CD4-positive, alpha-beta memory T cell (primary cell): ENCODE measurements at regions not wholly inside any gene's neighbourhood (a gene's known extent, or its start where the extent isn't known, plus 50 kb on each side); places are given as distances from the start of the nearest gene placed in this dataset.

Experiments used
- CTCF ChIA-PET: fragments of 350-600 bp; sonication (Branson Sonifier 250); formaldehyde crosslinking; loops from one replicate; lab custom pipeline; 2021; ENCODE audit warnings: inconsistent platforms; ENCODE audit not compliant: partially characterized antibody; lab: Charles Lee
- POLR2A ChIA-PET: fragments of 350-600 bp; sonication (Branson Sonifier 250); formaldehyde crosslinking; loops from one replicate; lab custom pipeline; 2021; ENCODE audit not compliant: partially characterized antibody; lab: Charles Lee
- DNase-seq, 5 donors: peaks; one replicate each; pipeline versions ENCODE4 v3.0.0 to v3.0.0-alpha.2; 2020 to 2022; ENCODE audit warnings: mixed read lengths in 1 of 5
- H3K27ac ChIP-seq: one replicate; pipeline ENCODE4 v1.7.0; 2013; ENCODE audit warnings: low read depth, low read length
- H3K27me3 ChIP-seq: 2 replicates; pipeline ENCODE4 v1.7.0; 2013; ENCODE audit warnings: mild to moderate bottlenecking, low read length, moderate library complexity; ENCODE audit not compliant: insufficient read depth
- H3K36me3 ChIP-seq: 2 replicates; pipeline ENCODE4 v1.7.0; 2013; ENCODE audit warnings: mild to moderate bottlenecking, low read length, moderate library complexity; ENCODE audit not compliant: insufficient read depth
- H3K4me1 ChIP-seq: 2 replicates; pipeline ENCODE4 v1.7.0; 2013; ENCODE audit warnings: mild to moderate bottlenecking, low read length, moderate library complexity; ENCODE audit not compliant: insufficient read depth
- H3K4me3 ChIP-seq, 2 donors: one replicate each; pipeline ENCODE4 v1.7.0; 2013; ENCODE audit warnings: low read length in 2 of 2, mild to moderate bottlenecking in 1 of 2
- H3K9me3 ChIP-seq, 2 donors: one replicate each; pipeline ENCODE4 v1.7.0; 2013; ENCODE audit warnings: low read length in 2 of 2, control low read depth in 1 of 2; ENCODE audit not compliant: control insufficient read depth in 1 of 2
- H3K27ac Mint-ChIP-seq, 7 donors: one replicate each; pipeline ENCODE4 v1.8.0; 2020 to 2021; ENCODE audit warnings: mixed read lengths in 7 of 7, mild to moderate bottlenecking in 6 of 7, inconsistent platforms in 3 of 7, moderate library complexity in 3 of 7
- H3K27me3 Mint-ChIP-seq, 2 donors: one replicate each; pipeline ENCODE4 v1.8.0; 2020 to 2021; ENCODE audit warnings: mixed read lengths in 2 of 2
- H3K36me3 Mint-ChIP-seq, 2 donors: one replicate each; pipeline ENCODE4 v1.8.0; 2020 to 2021; ENCODE audit warnings: mixed read lengths in 2 of 2, inconsistent platforms in 1 of 2, mild to moderate bottlenecking in 1 of 2
- H3K4me1 Mint-ChIP-seq, 4 donors: one replicate each; pipeline ENCODE4 v1.8.0; 2020 to 2021; ENCODE audit warnings: mixed read lengths in 4 of 4, mild to moderate bottlenecking in 1 of 4
- H3K4me3 Mint-ChIP-seq, 8 donors: one replicate each; pipeline ENCODE4 v1.8.0; 2020 to 2021; ENCODE audit warnings: mixed read lengths in 8 of 8, mild to moderate bottlenecking in 7 of 8, moderate library complexity in 6 of 8, inconsistent platforms in 3 of 8
- H3K9me3 Mint-ChIP-seq, 8 donors: one replicate each; pipeline ENCODE4 v1.8.0; 2020 to 2021; ENCODE audit warnings: mixed read lengths in 8 of 8, mild to moderate bottlenecking in 5 of 8, inconsistent platforms in 3 of 8, moderate library complexity in 1 of 8
- intact Hi-C: fragments of 100-400 bp; cut with micrococcal nuclease; formaldehyde crosslinking; loops from one replicate; pipeline ENCODE4 v1.15.1; 2023

DNA sequence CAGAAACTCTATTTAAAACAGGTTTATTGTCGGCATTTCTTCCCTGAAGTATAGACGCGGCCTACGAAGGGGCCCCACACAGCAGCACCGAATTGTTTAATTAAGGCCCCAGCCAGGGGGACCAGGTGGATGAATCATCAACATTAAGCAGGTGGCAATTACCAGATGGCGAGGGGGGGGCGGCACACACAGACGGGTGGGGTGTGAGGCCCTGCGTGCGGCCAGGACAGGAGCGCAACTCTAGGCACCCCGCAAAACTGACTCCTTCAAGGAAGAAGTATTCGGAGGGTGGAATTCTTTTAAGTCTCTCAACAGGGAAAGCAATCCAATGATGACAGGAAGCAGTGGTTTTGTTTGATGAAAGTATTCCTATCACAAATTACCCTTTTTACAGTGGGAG lies 830.4 kb downstream of the GALR1 start:
- no peaks in the 10 kb centered on the region for H3K27me3 ChIP-seq
- CTCF ChIA-PET = no interaction called here
- H3K4me1 ChIP-seq = no peaks in the 10 kb centered on the region
- Mint-ChIP-seq H3K4me1 (no peaks in the 10 kb centered on the region), H3K4me3 (no peak overlapping the region), H3K36me3 (no peaks in the 10 kb centered on the region), H3K27ac (no peak overlapping the region), H3K9me3 (peaks cover 0 to 4% (median 0%) of the 10 kb centered on the region in 8 donors), H3K27me3 (no peaks in the 10 kb centered on the region)
- intact Hi-C loops = no loop called here
- H3K36me3 ChIP-seq = no peaks in the 10 kb centered on the region
- no peak for DNase-seq
- POLR2A ChIA-PET = no interaction called here
- H3K9me3 ChIP-seq = no peaks in the 10 kb centered on the region
- H3K27ac ChIP-seq = no peak overlapping the region
- H3K4me3 ChIP-seq = no peak overlapping the region

GRCh38 chr18:78080761-78081160 lies 831.1 kb downstream of the GALR1 start:
- Mint-ChIP-seq H3K27me3 (no peaks in the 10 kb centered on the region), H3K4me3 (no peak overlapping the region), H3K27ac (no peak overlapping the region), H3K4me1 (no peaks in the 10 kb centered on the region), H3K9me3 (peaks cover 0 to 4% (median 0%) of the 10 kb centered on the region in 8 donors), H3K36me3 (no peaks in the 10 kb centered on the region)
- Histone ChIP-seq H3K9me3 (no peaks in the 10 kb centered on the region), H3K27ac (no peak overlapping the region), H3K4me3 (no peak overlapping the region), H3K4me1 (no peaks in the 10 kb centered on the region), H3K27me3 (no peaks in the 10 kb centered on the region), H3K36me3 (no peaks in the 10 kb centered on the region)
- intact Hi-C loops = no loop called here
- CTCF ChIA-PET = no interaction called here
- POLR2A ChIA-PET = no interaction called here
- no peak for DNase-seq

GRCh38 chr18:78082816-78083215 lies 833.2 kb downstream of the GALR1 start:
- Histone ChIP-seq H3K4me1 (no peaks in the 10 kb centered on the region), H3K27me3 (no peaks in the 10 kb centered on the region), H3K4me3 (no peak overlapping the region), H3K27ac (no peak overlapping the region), H3K9me3 (no peaks in the 10 kb centered on the region), H3K36me3 (no peaks in the 10 kb centered on the region)
- Mint-ChIP-seq H3K27me3 (no peaks in the 10 kb centered on the region), H3K36me3 (no peaks in the 10 kb centered on the region), H3K27ac (no peak overlapping the region), H3K4me1 (no peaks in the 10 kb centered on the region), H3K4me3 (no peak overlapping the region), H3K9me3 (peaks cover 0 to 7% (median 0%) of the 10 kb centered on the region in 8 donors)
- intact Hi-C loops = no loop called here
- ChIA-PET POLR2A (no interaction called here), CTCF (no interaction called here)
- DNase-seq = no peak

- H3K27me3 ChIP-seq = no peaks in the 10 kb centered on the region
- H3K9me3 ChIP-seq = no peaks in the 10 kb centered on the region
- POLR2A ChIA-PET = no interaction called here
- no peak for DNase-seq
- Mint-ChIP-seq H3K9me3 (peaks cover 0 to 7% (median 0%) of the 10 kb centered on the region in 8 donors), H3K4me1 (no peaks in the 10 kb centered on the region), H3K4me3 (no peak overlapping the region), H3K27ac (no peak overlapping the region), H3K36me3 (no peaks in the 10 kb centered on the region), H3K27me3 (no peaks in the 10 kb centered on the region)
- CTCF ChIA-PET = no interaction called here
- no peaks in the 10 kb centered on the region for H3K4me1 ChIP-seq
- H3K4me3 ChIP-seq = no peak overlapping the region
- intact Hi-C loops = no loop called here
- no peak overlapping the region for H3K27ac ChIP-seq
- no peaks in the 10 kb centered on the region for H3K36me3 ChIP-seq
Measured at GRCh38 chr18:78085241-78086185, 835.9 kb downstream of the GALR1 start.

GRCh38 chr18:78086931-78087330 lies 837.3 kb downstream of the GALR1 start:
- no peak for DNase-seq
- H3K4me3 ChIP-seq = no peak overlapping the region
- CTCF ChIA-PET = no interaction called here
- intact Hi-C loops = no loop called here
- H3K4me1 ChIP-seq = no peaks in the 10 kb centered on the region
- Mint-ChIP-seq H3K27me3 (no peaks in the 10 kb centered on the region), H3K27ac (no peak overlapping the region), H3K4me1 (no peaks in the 10 kb centered on the region), H3K36me3 (no peaks in the 10 kb centered on the region), H3K4me3 (no peak overlapping the region), H3K9me3 (peaks cover 0 to 7% (median 0%) of the 10 kb centered on the region in 8 donors)
- no peaks in the 10 kb centered on the region for H3K36me3 ChIP-seq
- H3K9me3 ChIP-seq = no peaks in the 10 kb centered on the region
- H3K27ac ChIP-seq = no peak overlapping the region
- no peaks in the 10 kb centered on the region for H3K27me3 ChIP-seq
- POLR2A ChIA-PET = no interaction called here

GRCh38 chr18:78087338-78087737 lies 837.7 kb downstream of the GALR1 start:
- no peaks in the 10 kb centered on the region for H3K4me1 Mint-ChIP-seq
- no peaks in the 10 kb centered on the region for H3K27me3 Mint-ChIP-seq
- CTCF ChIA-PET = no interaction called here
- peaks cover 0 to 7% (median 0%) of the 10 kb centered on the region in 8 donors for H3K9me3 Mint-ChIP-seq
- Histone ChIP-seq H3K4me3 (no peak overlapping the region), H3K27ac (no peak overlapping the region), H3K36me3 (no peaks in the 10 kb centered on the region), H3K4me1 (no peaks in the 10 kb centered on the region), H3K27me3 (no peaks in the 10 kb centered on the region), H3K9me3 (no peaks in the 10 kb centered on the region)
- H3K27ac Mint-ChIP-seq = no peak overlapping the region
- no peak overlapping the region for H3K4me3 Mint-ChIP-seq
- no peaks in the 10 kb centered on the region for H3K36me3 Mint-ChIP-seq
- POLR2A ChIA-PET = no interaction called here
- intact Hi-C loops = no loop called here
- DNase-seq = no peak

GRCh38 chr18:78090584-78090983 lies 840.9 kb downstream of the GALR1 start:
- Mint-ChIP-seq H3K9me3 (peaks cover 0 to 4% (median 0%) of the 10 kb centered on the region in 8 donors), H3K36me3 (no peaks in the 10 kb centered on the region), H3K27ac (no peak overlapping the region), H3K4me3 (no peak overlapping the region), H3K27me3 (no peaks in the 10 kb centered on the region), H3K4me1 (no peaks in the 10 kb centered on the region)
- H3K4me3 ChIP-seq = no peak overlapping the region
- H3K9me3 ChIP-seq = no peaks in the 10 kb centered on the region
- ChIA-PET POLR2A (no interaction called here), CTCF (no interaction called here)
- no peak overlapping the region for H3K27ac ChIP-seq
- no peaks in the 10 kb centered on the region for H3K27me3 ChIP-seq
- intact Hi-C loops = no loop called here
- no peaks in the 10 kb centered on the region for H3K36me3 ChIP-seq
- H3K4me1 ChIP-seq = no peaks in the 10 kb centered on the region
- DNase-seq = no peak
